ENCODE measurements at regions not wholly inside any gene's neighbourhood (a gene's known extent, or its start where the extent isn't known, plus 50 kb on each side); places are given as distances from the start of the nearest gene placed in this dataset.
"Not testable (repeated sequence)": the region's sequence is repeated elsewhere in the genome, so short reads cannot be mapped to it uniquely, and the experiment has no call there.

GRCh38 chr15:75763635-75764600, 51.3 kb upstream of the CSPG4 start:
- not testable (repeated sequence) for DNase-seq

GRCh38 chr15:75763137-75763611, 50.5 kb upstream of the CSPG4 start:
- no peak for DNase-seq
